DND-41 (cell line): ENCODE measurements at regions not wholly inside any gene's neighbourhood (a gene's known extent, or its start where the extent isn't known, plus 50 kb on each side); places are given as distances from the start of the nearest gene placed in this dataset.

Source experiments
- ATAC-seq: fragments of 200-7000 bp; cut with Tn5 transposase; 3 replicates; pipeline ENCODE4 v1.9.1; 2021; ENCODE audit warnings: low read depth; ENCODE audit not compliant: insufficient read depth
- DNase-seq: peaks from one replicate; pipeline ENCODE4 v3.0.0-alpha.2; 2020
- H2AFZ ChIP-seq: 2 replicates; pipeline ENCODE4 v1.6.0; 2012; ENCODE audit warnings: low read depth, low read length
- H3K27ac ChIP-seq: 2 replicates; pipeline ENCODE4 v1.5.1; 2012; ENCODE audit warnings: low read length, inconsistent platforms
- H3K27me3 ChIP-seq: fragments of 200-600 bp; sonication (generic); 2 replicates; pipeline ENCODE4 v1.6.0; 2012; ENCODE audit warnings: low read length, mild to moderate bottlenecking, inconsistent platforms; ENCODE audit not compliant: insufficient read depth, poor library complexity
- H3K36me3 ChIP-seq: 2 replicates; pipeline ENCODE4 v1.5.1; 2012; ENCODE audit warnings: low read length, inconsistent platforms; ENCODE audit not compliant: insufficient read depth
- H3K4me1 ChIP-seq: 2 replicates; pipeline ENCODE4 v1.5.1; 2012; ENCODE audit warnings: mild to moderate bottlenecking, low read length; ENCODE audit not compliant: insufficient read depth
- H3K4me2 ChIP-seq: 2 replicates; pipeline ENCODE4 v1.6.0; 2012; ENCODE audit warnings: mild to moderate bottlenecking, moderate library complexity, low read length, inconsistent platforms; ENCODE audit not compliant: insufficient read depth
- H3K4me3 ChIP-seq, 2 experiments: fragments of 200-600 bp in 1 of 2; shearing (Covaris generic) in 1 of 2; 2 replicates each; pipeline ENCODE4 v1.5.1; 2012 to 2016; ENCODE audit warnings: inconsistent platforms in 2 of 2, low read length in 2 of 2, mild to moderate bottlenecking in 2 of 2, low read depth in 1 of 2, moderate library complexity in 1 of 2
- H3K79me2 ChIP-seq: 2 replicates; pipeline ENCODE4 v1.6.0; 2012; ENCODE audit warnings: low read length, inconsistent platforms; ENCODE audit not compliant: insufficient read depth
- H3K9ac ChIP-seq: 2 replicates; pipeline ENCODE4 v1.6.0; 2012; ENCODE audit warnings: low read depth, mild to moderate bottlenecking, inconsistent platforms, low read length, moderate library complexity
- H3K9me3 ChIP-seq: 2 replicates; pipeline ENCODE4 v1.5.1; 2012; ENCODE audit warnings: low read length, moderate library complexity, mild to moderate bottlenecking, inconsistent platforms; ENCODE audit not compliant: insufficient read depth, severe bottlenecking
- H4K20me1 ChIP-seq: 2 replicates; pipeline ENCODE4 v1.6.0; 2012; ENCODE audit warnings: low read length; ENCODE audit not compliant: insufficient read depth
- CTCF ChIP-seq: IDR thresholded peaks from 2 replicates; pipeline ENCODE4 v1.5.1; 2012; ENCODE audit warnings: borderline replicate concordance, low read length, moderate library complexity, mild to moderate bottlenecking; ENCODE audit not compliant: poor library complexity, severe bottlenecking; ENCODE audit errors: extremely low read depth
- EZH2 ChIP-seq: IDR thresholded peaks from 3 replicates; pipeline ENCODE4 v1.6.1; 2012; ENCODE audit warnings: borderline replicate concordance, low read depth, mild to moderate bottlenecking, moderate library complexity, low read length, inconsistent platforms; ENCODE audit not compliant: severe bottlenecking

- H3K9ac ChIP-seq: no peak overlapping the region
- H3K4me3 ChIP-seq: no peak overlapping the region
- H3K27me3 ChIP-seq: no peaks in the 10 kb centered on the region
- no peak overlapping the region for H2AFZ ChIP-seq
- DNase-seq (no peak), ATAC-seq (no peak)
- H3K27ac ChIP-seq: no peak overlapping the region
- H3K9me3 ChIP-seq: no peaks in the 10 kb centered on the region
- H3K4me1 ChIP-seq: no peaks in the 10 kb centered on the region
- no peaks in the 10 kb centered on the region for H4K20me1 ChIP-seq
- no peak overlapping the region for H3K4me2 ChIP-seq
- H3K36me3 ChIP-seq: no peaks in the 10 kb centered on the region
- H3K79me2 ChIP-seq: no peaks in the 10 kb centered on the region
- TF ChIP-seq CTCF (no peak), EZH2 (no peak)
Measured at GRCh38 chr12:131529196-131530040, 181.5 kb upstream of the SFSWAP start.

GRCh38 chr12:131530041-131530332 lies 180.9 kb upstream of the SFSWAP start:
- no peaks in the 10 kb centered on the region for H3K9me3 ChIP-seq
- no peak for DNase-seq
- H3K79me2 ChIP-seq: no peaks in the 10 kb centered on the region
- no peak overlapping the region for H3K4me2 ChIP-seq
- no peaks in the 10 kb centered on the region for H4K20me1 ChIP-seq
- no peak for TF ChIP-seq EZH2
- TF ChIP-seq CTCF: no peak
- no peaks in the 10 kb centered on the region for H3K36me3 ChIP-seq
- no peaks in the 10 kb centered on the region for H3K4me1 ChIP-seq
- H3K27ac ChIP-seq: no peak overlapping the region
- no peak overlapping the region for H3K9ac ChIP-seq
- no peak overlapping the region for H3K4me3 ChIP-seq
- no peak overlapping the region for H2AFZ ChIP-seq
- H3K27me3 ChIP-seq: no peaks in the 10 kb centered on the region
- no peak for ATAC-seq

GRCh38 chr12:131530422-131530821 lies 180.5 kb upstream of the SFSWAP start:
- no peaks in the 10 kb centered on the region for H3K27me3 ChIP-seq
- H3K36me3 ChIP-seq: no peaks in the 10 kb centered on the region
- no peak overlapping the region for H2AFZ ChIP-seq
- H4K20me1 ChIP-seq: no peaks in the 10 kb centered on the region
- no peaks in the 10 kb centered on the region for H3K4me1 ChIP-seq
- H3K79me2 ChIP-seq: no peaks in the 10 kb centered on the region
- ATAC-seq (no peak), DNase-seq (no peak)
- H3K27ac ChIP-seq: no peak overlapping the region
- H3K9me3 ChIP-seq: no peaks in the 10 kb centered on the region
- no peak overlapping the region for H3K4me2 ChIP-seq
- TF ChIP-seq CTCF (no peak), EZH2 (no peak)
- H3K4me3 ChIP-seq: no peak overlapping the region
- no peak overlapping the region for H3K9ac ChIP-seq
